Activated CD4-positive, alpha-beta T cell treated with anti-CD3 and anti-CD28 coated beads, Interleukin-2, amount 50 U/mL, for 24 hours (primary cell): ENCODE measurements at regions not wholly inside any gene's neighbourhood (a gene's known extent, or its start where the extent isn't known, plus 50 kb on each side); places are given as distances from the start of the nearest gene placed in this dataset.

Experiments used
- DNase-seq, 2 donors: peaks; one replicate each; pipeline ENCODE4 v3.0.0-alpha.2; 2020; ENCODE audit warnings: low read depth in 1 of 2, low spot score in 1 of 2

DNA sequence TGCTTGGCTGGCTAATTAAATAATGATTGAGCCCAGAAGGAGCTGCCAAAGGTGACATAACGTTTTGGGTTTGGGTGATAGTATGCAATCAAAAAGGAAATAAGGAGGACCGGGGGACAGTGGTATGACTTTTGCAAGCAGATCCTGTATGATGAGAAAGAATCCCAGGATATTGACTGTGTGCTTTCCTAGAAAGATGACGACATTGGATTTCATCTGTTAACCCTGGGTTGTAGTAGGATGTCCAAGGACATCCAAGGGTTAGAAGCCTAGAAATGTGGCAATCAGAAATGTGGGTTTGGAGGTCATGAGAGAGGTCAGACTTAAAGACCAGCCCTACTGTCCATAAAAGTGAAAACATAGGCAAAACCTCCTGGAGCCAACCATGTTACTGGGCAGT lies 50.3 kb upstream of the HMHB1 start:
- no peak for DNase-seq

DNA sequence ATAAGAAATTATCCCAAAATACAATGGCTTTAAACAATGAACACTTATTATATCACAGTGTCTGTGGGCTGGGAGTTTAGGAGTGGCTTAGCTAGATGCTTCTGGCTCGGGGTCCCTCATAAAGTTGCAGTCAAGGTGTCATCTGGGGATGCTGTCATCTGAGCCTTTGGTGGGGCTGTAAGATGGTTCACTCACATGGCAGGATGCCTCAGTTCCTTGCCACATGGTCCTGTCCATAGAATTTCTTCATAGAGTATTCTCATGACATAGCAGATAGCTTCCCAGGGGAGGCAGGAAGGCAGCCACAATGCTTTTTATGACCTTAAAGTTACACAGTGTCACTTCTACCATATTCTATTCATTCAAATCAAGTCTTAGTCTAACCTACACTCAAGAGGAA lies 51.2 kb upstream of the HMHB1 start:
- DNase-seq: no peak

GRCh38 chr5:143760131-143760505 lies 51.8 kb upstream of the HMHB1 start:
- no peak for DNase-seq

- DNase-seq: no peak
Measured at GRCh38 chr5:143759396-143760130, 52.4 kb upstream of the HMHB1 start.

DNA sequence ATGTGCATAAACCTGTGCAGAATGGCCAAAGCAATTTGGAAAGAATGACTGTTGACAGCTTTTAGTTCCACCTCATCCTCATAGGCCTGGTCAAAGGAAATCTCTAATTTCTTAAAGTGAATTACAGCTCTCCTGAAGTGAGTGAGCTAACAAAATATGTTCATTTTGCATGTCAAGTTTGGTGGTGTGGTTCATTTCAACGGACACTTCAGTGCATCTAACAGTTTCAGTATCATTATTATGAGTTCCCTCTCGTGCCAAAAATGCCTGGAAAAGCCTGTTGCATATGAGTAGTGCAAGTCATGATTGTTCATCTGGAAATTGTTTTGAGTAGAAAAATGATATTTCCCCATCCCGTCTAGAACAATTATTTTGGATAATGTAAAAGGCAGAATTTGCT lies 53.2 kb upstream of the HMHB1 start:
- no peak for DNase-seq

- DNase-seq: no peak
Measured at GRCh38 chr5:143758015-143758414, 53.9 kb upstream of the HMHB1 start.

GRCh38 chr5:143757116-143757515 lies 54.8 kb upstream of the HMHB1 start:
- DNase-seq: no peak

- no peak for DNase-seq
Measured at GRCh38 chr5:143755966-143756365, 56.0 kb upstream of the HMHB1 start.

- DNase-seq: no peak
Measured at GRCh38 chr5:143752165-143752850, 59.7 kb upstream of the HMHB1 start.

GRCh38 chr5:143751342-143751741 lies 60.6 kb upstream of the HMHB1 start:
- DNase-seq: no peak

GRCh38 chr5:143749581-143750205 lies 62.3 kb upstream of the HMHB1 start:
- no peak for DNase-seq

GRCh38 chr5:143748516-143748915 lies 63.4 kb upstream of the HMHB1 start:
- DNase-seq: no peak

DNA sequence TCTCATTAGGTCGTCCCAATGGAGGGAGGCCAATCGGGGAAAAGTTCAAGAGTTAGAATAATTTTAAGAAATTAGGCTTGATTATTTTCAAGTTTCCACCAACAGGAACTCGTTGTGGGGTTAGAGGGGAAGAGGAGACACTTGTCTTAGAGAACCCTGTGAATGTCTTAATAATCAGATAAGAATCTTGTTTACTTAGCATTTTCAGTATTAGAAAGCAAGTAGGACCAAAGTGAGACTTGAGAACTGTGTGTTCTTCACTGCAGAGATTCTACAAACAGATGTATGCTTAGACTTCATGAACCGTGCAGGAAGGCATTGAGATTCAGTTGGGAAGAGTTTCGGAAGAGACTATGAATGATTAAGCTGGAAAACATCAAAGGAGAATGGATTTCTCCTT lies 69.0 kb upstream of the HMHB1 start:
- no peak for DNase-seq

- DNase-seq: no peak
Measured at GRCh38 chr5:143741421-143741820, 70.5 kb upstream of the HMHB1 start.

DNA sequence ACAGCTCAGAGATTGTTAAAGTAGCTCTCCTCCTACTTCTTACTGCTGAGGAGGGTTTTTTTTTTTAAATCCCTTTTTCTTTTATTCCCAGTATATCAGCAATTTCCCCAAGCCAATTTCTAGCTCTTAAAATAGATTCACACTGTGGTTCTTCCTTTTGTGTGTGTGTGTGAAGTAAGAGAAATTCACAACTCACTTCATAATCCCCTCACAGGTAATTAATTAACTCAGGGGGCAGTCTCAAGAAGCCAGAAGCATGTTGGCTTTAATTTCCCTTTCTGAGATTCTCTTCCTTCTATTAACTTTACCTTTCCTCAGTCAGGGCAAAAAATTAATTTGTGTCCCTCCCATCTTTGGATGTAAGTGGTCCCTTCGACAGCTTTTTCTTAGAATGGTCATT lies 71.0 kb upstream of the HMHB1 start:
- DNase-seq: no peak

GRCh38 chr5:143739746-143740145 lies 72.2 kb upstream of the HMHB1 start:
- no peak for DNase-seq

- no peak for DNase-seq
Measured at GRCh38 chr5:143738417-143739401, 73.3 kb upstream of the HMHB1 start.

- no peak for DNase-seq
Measured at GRCh38 chr5:143737062-143737461, 74.9 kb upstream of the HMHB1 start.

DNA sequence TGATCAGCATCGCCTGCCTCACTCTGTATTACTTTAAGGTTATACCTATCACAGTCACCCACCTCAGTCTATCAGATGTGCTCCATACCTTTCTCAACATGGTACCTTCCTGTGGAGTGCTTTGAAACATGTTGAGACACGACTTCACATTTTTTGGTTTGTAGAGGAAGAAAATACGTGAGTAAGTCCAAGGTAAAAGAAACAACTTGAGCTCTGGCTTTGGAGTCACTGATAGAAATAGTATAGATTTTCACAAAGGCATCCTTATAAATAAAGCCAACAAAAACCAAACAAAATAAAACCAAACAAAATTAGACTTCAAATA lies 77.5 kb upstream of the HMHB1 start:
- no peak for DNase-seq

- no peak for DNase-seq
Measured at GRCh38 chr5:143733665-143734455, 78.1 kb upstream of the HMHB1 start.

- DNase-seq: no peak
Measured at GRCh38 chr5:143732402-143732801, 79.6 kb upstream of the HMHB1 start.
